ENCODE measurements at regions not wholly inside any gene's neighbourhood (a gene's known extent, or its start where the extent isn't known, plus 50 kb on each side); places are given as distances from the start of the nearest gene placed in this dataset.

- TF ChIP-seq ZNF691 (CRISPR knock-in tag; IDR thresholded peaks at IDR 0.05; ENCODE audit: borderline replicate concordance, low read depth) = no peak
- no peak for TF ChIP-seq STAG1 (CRISPR knock-in tag; IDR thresholded peaks at IDR 0.05)
- no peak for TF ChIP-seq ZNF563 (CRISPR knock-in tag; IDR thresholded peaks at IDR 0.05)
- TF ChIP-seq TBX3 (IDR thresholded peaks at IDR 0.05; ENCODE audit: borderline replicate concordance) = no peak
- no peak for TF ChIP-seq NCOR1 (IDR thresholded peaks at IDR 0.05; ENCODE audit: borderline replicate concordance, low read length)
- no peak for TF ChIP-seq RFXAP (CRISPR knock-in tag; IDR thresholded peaks at IDR 0.05; ENCODE audit: borderline replicate concordance)
- TF ChIP-seq ZNF556 (CRISPR knock-in tag; IDR thresholded peaks at IDR 0.05; ENCODE audit: borderline replicate concordance) = no peak
- no peak for TF ChIP-seq SALL2 (CRISPR knock-in tag; IDR thresholded peaks at IDR 0.05)
- TF ChIP-seq TEAD3 (CRISPR knock-in tag; optimal IDR thresholded peaks at IDR 0.05; ENCODE audit: borderline replicate concordance) = peak; percentile 93
- no peak for TF ChIP-seq ATF6 (CRISPR knock-in tag; conservative IDR thresholded peaks at IDR 0.05)
- TF ChIP-seq ZNF747 (CRISPR knock-in tag; IDR thresholded peaks at IDR 0.05; ENCODE audit: borderline replicate concordance) = no peak
- peak; percentile 53; the same call in 1 of the 2 replicates for TF ChIP-seq REPIN1 (CRISPR knock-in tag; IDR thresholded peaks at IDR 0.05; ENCODE audit: borderline replicate concordance, low read depth)
- TF ChIP-seq ZNF687 (CRISPR knock-in tag; IDR thresholded peaks at IDR 0.05) = peak; percentile 46
- no peak for TF ChIP-seq ZNF136 (CRISPR knock-in tag; IDR thresholded peaks at IDR 0.05; ENCODE audit: low read depth)
- 0 out of 2 replicates have a peak, but pooled peaks have one; percentile 18 for TF ChIP-seq PAXIP1 (CRISPR knock-in tag; conservative IDR thresholded peaks at IDR 0.05)
- TF ChIP-seq ETV6 (CRISPR knock-in tag; conservative IDR thresholded peaks at IDR 0.05) = no peak
- TF ChIP-seq CTCF (CRISPR knock-in tag; IDR thresholded peaks at IDR 0.05) = 0 out of 2 replicates have a peak, but pooled peaks have one; percentile 6
Observed at GRCh38 chr2:109067631-109068125, 61.3 kb upstream of the SH3RF3 start (continued).
